ENCODE measurements at regions not wholly inside any gene's neighbourhood (a gene's known extent, or its start where the extent isn't known, plus 50 kb on each side); places are given as distances from the start of the nearest gene placed in this dataset.

- TF ChIP-seq REST (IDR thresholded peaks at IDR 0.05; ENCODE audit: low read depth), result no peak
- no peak for TF ChIP-seq TAF1 (IDR thresholded peaks at IDR 0.05; ENCODE audit: low read depth)
- no peak for TF ChIP-seq CREB1 (IDR thresholded peaks at IDR 0.05; ENCODE audit: low read depth)
- no peak for TF ChIP-seq EP300 (IDR thresholded peaks at IDR 0.05; ENCODE audit: borderline replicate concordance)
- TF ChIP-seq USF1 (IDR thresholded peaks at IDR 0.05), result no peak
- TF ChIP-seq RAD21 (IDR thresholded peaks at IDR 0.05; ENCODE audit: low read depth), result no peak
- TF ChIP-seq TCF12 (IDR thresholded peaks at IDR 0.05; ENCODE audit: low read depth), result no peak
- no peak for TF ChIP-seq CEBPB (IDR thresholded peaks at IDR 0.05)
- no peak for TF ChIP-seq MAX (IDR thresholded peaks at IDR 0.05)
These were observed 59.4 kb upstream of the NAMPT start for GRCh38 chr7:106344211-106344610.
